ENCODE measurements at regions not wholly inside any gene's neighbourhood (a gene's known extent, or its start where the extent isn't known, plus 50 kb on each side); places are given as distances from the start of the nearest gene placed in this dataset.

- 83 to 86% methylated on average over 3 of the region's 3 CpGs for WGBS, 2 donors
- no peaks in the 10 kb centered on the region for H3K9me3 ChIP-seq
- intact Hi-C loops (cut with DNase I): no loop called here
Observed at GRCh38 chr10:128881086-128881485, 586.0 kb upstream of the MGMT start.

GRCh38 chr10:128883231-128884032 is 583.6 kb upstream of the MGMT start:
- Histone ChIP-seq H3K9me3 (peaks cover 0 to 4% (median 0%) of the 10 kb centered on the region in 4 donors), H3K4me1 (no peaks in the 10 kb centered on the region), H3K36me3 (no peaks in the 10 kb centered on the region), H3K4me3 (no peak overlapping the region), H3K27me3 (no peaks in the 10 kb centered on the region), H3K27ac (no peak overlapping the region)
- DNase-seq: no peak
- intact Hi-C loops (cut with DNase I): no loop called here
- 81% methylated on average over 13 of the region's 13 CpGs for WGBS, 2 donors
- TF ChIP-seq EP300 (IDR thresholded peaks at IDR 0.05) (no peak), POLR2AphosphoS5 (IDR thresholded peaks at IDR 0.05) (no peak), POLR2A (IDR thresholded peaks at IDR 0.05) (no peak), CTCF (IDR thresholded peaks at IDR 0.05) (no peak)

More at GRCh38 chr10:128881086-128881485, 586.0 kb upstream of the MGMT start:
- H3K4me1 ChIP-seq: no peaks in the 10 kb centered on the region
- H3K36me3 ChIP-seq: no peaks in the 10 kb centered on the region
- DNase-seq: no peak
- no peak overlapping the region for H3K4me3 ChIP-seq
- no peak overlapping the region for H3K27ac ChIP-seq
- H3K27me3 ChIP-seq: no peaks in the 10 kb centered on the region
- no peak for TF ChIP-seq CTCF (IDR thresholded peaks at IDR 0.05)
- TF ChIP-seq POLR2A (IDR thresholded peaks at IDR 0.05): no peak
- no peak for TF ChIP-seq EP300 (IDR thresholded peaks at IDR 0.05)
- TF ChIP-seq POLR2AphosphoS5 (IDR thresholded peaks at IDR 0.05): no peak

- no peak for DNase-seq
- Histone ChIP-seq H3K27ac (no peak overlapping the region), H3K9me3 (peaks cover 0 to 4% (median 0%) of the 10 kb centered on the region in 4 donors), H3K4me3 (no peak overlapping the region), H3K36me3 (no peaks in the 10 kb centered on the region), H3K4me1 (no peaks in the 10 kb centered on the region), H3K27me3 (no peaks in the 10 kb centered on the region)
- TF ChIP-seq CTCF (IDR thresholded peaks at IDR 0.05) (no peak), POLR2AphosphoS5 (IDR thresholded peaks at IDR 0.05) (no peak), EP300 (IDR thresholded peaks at IDR 0.05) (no peak), POLR2A (IDR thresholded peaks at IDR 0.05) (no peak)
- intact Hi-C loops (cut with DNase I): no loop called here
- 80 to 86% methylated on average over 7 of the region's 7 CpGs for WGBS, 2 donors
Observed at GRCh38 chr10:128884033-128884425, 583.0 kb upstream of the MGMT start.

GRCh38 chr10:128884496-128885072 is 582.5 kb upstream of the MGMT start:
- Histone ChIP-seq H3K27ac (no peak overlapping the region), H3K36me3 (no peaks in the 10 kb centered on the region), H3K4me3 (no peak overlapping the region), H3K27me3 (no peaks in the 10 kb centered on the region), H3K9me3 (peaks cover 0 to 4% (median 0%) of the 10 kb centered on the region in 4 donors), H3K4me1 (no peaks in the 10 kb centered on the region)
- WGBS, 2 donors: 77 to 86% methylated on average over 6 of the region's 6 CpGs
- intact Hi-C loops (cut with DNase I): no loop called here
- no peak for TF ChIP-seq EP300 (IDR thresholded peaks at IDR 0.05)
- TF ChIP-seq POLR2AphosphoS5 (IDR thresholded peaks at IDR 0.05): no peak
- TF ChIP-seq POLR2A (IDR thresholded peaks at IDR 0.05): no peak
- TF ChIP-seq CTCF (IDR thresholded peaks at IDR 0.05): no peak
- no peak for DNase-seq

Data from sigmoid colon (tissue), 6 donors.